ENCODE measurements at regions not wholly inside any gene's neighbourhood (a gene's known extent, or its start where the extent isn't known, plus 50 kb on each side); places are given as distances from the start of the nearest gene placed in this dataset.

- no peaks in the 10 kb centered on the region for H3K27me3 ChIP-seq
- intact Hi-C loops (cut with DNase I): loop anchor here (10.0 kb wide), 1 partner anchor 120 kb away; no protein-coding TSS in a partner anchor
- H3K9me3 ChIP-seq: no peaks in the 10 kb centered on the region
- TF ChIP-seq CTCF (IDR thresholded peaks at IDR 0.05): no peak
- TF ChIP-seq POLR2A (IDR thresholded peaks at IDR 0.05): no peak
- no peak for DNase-seq
- H3K27ac ChIP-seq: no peak overlapping the region
- peaks cover 13 to 25% (median 15%) of the 10 kb centered on the region in 3 donors for H3K4me1 ChIP-seq
- H3K4me3 ChIP-seq: no peak overlapping the region
- H3K36me3 ChIP-seq: no peaks in the 10 kb centered on the region
- WGBS, 2 donors: 65 to 77% methylated on average over 2 to 9 of the region's 9 CpGs
These were observed 102.2 kb downstream of the ARF6 start for GRCh38 chr14:49994951-49995561.

- TF ChIP-seq POLR2A (IDR thresholded peaks at IDR 0.05): no peak
- TF ChIP-seq CTCF (IDR thresholded peaks at IDR 0.05): no peak
- intact Hi-C loops (cut with DNase I): loop anchor here (10.0 kb wide), 1 partner anchor 123 kb away; no protein-coding TSS in a partner anchor
- Histone ChIP-seq H3K4me3 (no peak overlapping the region), H3K9me3 (no peaks in the 10 kb centered on the region), H3K4me1 (peaks cover 43 to 55% (median 44%) of the 10 kb centered on the region in 3 donors), H3K27ac (peak overlapping the region; percentile 19 to 98 (median 94)), H3K27me3 (no peaks in the 10 kb centered on the region), H3K36me3 (no peaks in the 10 kb centered on the region)
- DNase-seq: no peak
- 80 to 86% methylated on average over 4 of the region's 4 CpGs for WGBS, 2 donors
These were observed 105.1 kb downstream of the ARF6 start for GRCh38 chr14:49997991-49998390.

- TF ChIP-seq CTCF (IDR thresholded peaks at IDR 0.05) (no peak), POLR2A (IDR thresholded peaks at IDR 0.05) (peak in 2 of 4 donors; percentile 55 to 79)
- Histone ChIP-seq H3K4me1 (peaks cover 50 to 67% (median 51%) of the 10 kb centered on the region in 3 donors), H3K36me3 (no peaks in the 10 kb centered on the region), H3K27me3 (no peaks in the 10 kb centered on the region), H3K27ac (peak overlapping the region; percentile 92 to 98 (median 96)), H3K4me3 (no peak overlapping the region), H3K9me3 (no peaks in the 10 kb centered on the region)
- 19 to 34% methylated on average over 4 to 5 of the region's 5 CpGs for WGBS, 2 donors
- intact Hi-C loops (cut with DNase I): loop anchor here (10.0 kb wide), 1 partner anchor 124 kb away; no protein-coding TSS in a partner anchor
- DNase-seq: peak; percentile 31
These were observed 106.4 kb downstream of the ARF6 start for GRCh38 chr14:49999146-49999761.

- Histone ChIP-seq H3K36me3 (no peaks in the 10 kb centered on the region), H3K27me3 (no peaks in the 10 kb centered on the region), H3K4me3 (peak overlapping the region in 2 of 4 donors; percentile 20 to 40), H3K27ac (peak overlapping the region; percentile 92 to 98 (median 96)), H3K4me1 (peaks cover 50 to 70% (median 51%) of the 10 kb centered on the region in 3 donors), H3K9me3 (no peaks in the 10 kb centered on the region)
- WGBS, 2 donors: 46 to 52% methylated on average over 10 to 13 of the region's 13 CpGs
- DNase-seq: no peak
- intact Hi-C loops (cut with DNase I): loop anchor here (5.0 to 10.0 kb wide), 2 partner anchors 108 to 125 kb away; partner anchors contain the start of gene ARF6
- no peak for TF ChIP-seq POLR2A (IDR thresholded peaks at IDR 0.05)
- no peak for TF ChIP-seq CTCF (IDR thresholded peaks at IDR 0.05)
These were observed 107.0 kb downstream of the ARF6 start for GRCh38 chr14:49999826-50000379.

Measured in esophagus squamous epithelium (tissue), 5 donors.